ENCODE measurements at regions not wholly inside any gene's neighbourhood (a gene's known extent, or its start where the extent isn't known, plus 50 kb on each side); places are given as distances from the start of the nearest gene placed in this dataset.

- no peak for TF ChIP-seq GATA3 (IDR thresholded peaks at IDR 0.05; ENCODE audit: low read depth, low read length)
- TF ChIP-seq GATA2 (IDR thresholded peaks at IDR 0.05; ENCODE audit: low read depth, low read length), result no peak
These were observed 186.7 kb upstream of the VEGFC start for GRCh38 chr4:176979416-176979815.
